ENCODE measurements at regions not wholly inside any gene's neighbourhood (a gene's known extent, or its start where the extent isn't known, plus 50 kb on each side); places are given as distances from the start of the nearest gene placed in this dataset.
"Not testable (repeated sequence)": the region's sequence is repeated elsewhere in the genome, so short reads cannot be mapped to it uniquely, and the experiment has no call there.

DNA sequence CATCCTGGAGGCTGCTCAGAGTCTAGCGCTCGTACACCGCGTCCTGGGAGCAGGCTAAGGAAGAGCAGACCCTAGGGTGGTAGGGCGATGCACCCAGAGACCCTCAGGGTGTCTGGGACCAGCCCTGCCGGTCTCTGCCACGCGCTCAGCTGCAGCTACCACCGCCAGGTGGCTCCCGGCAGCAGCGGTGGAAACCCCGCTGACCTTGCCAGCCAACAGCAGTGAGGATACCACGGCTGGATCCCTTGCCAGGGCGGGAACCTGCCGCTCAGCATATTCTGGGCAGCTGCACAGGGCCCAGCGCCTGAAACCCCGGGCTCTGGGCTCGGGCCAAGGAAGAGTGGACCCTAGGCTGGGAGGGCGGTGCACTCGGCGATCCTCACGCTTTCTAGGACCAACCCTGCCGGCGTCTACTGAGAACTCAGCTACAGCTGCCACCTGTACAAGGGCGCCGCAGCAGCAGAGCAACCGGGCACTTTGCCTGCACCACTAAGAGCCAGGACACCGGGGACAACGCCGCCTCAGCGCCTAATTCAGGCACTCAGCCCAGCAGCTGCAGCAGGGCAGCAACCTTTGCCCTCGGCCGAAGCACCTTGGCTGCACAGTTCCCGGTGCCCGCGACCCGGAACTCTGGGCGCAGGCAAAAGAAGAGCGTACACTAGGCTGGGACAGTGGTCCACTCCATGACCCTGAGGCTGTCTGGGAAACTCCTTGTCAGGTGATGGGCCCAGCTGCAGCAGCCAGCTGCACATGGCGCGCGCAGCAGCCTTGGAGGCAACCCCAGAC is 80.8 kb downstream of the POTEB2 start:
- DNase-seq (ENCODE audit: low read depth in 3 of 3), result not testable (repeated sequence)

DNA sequence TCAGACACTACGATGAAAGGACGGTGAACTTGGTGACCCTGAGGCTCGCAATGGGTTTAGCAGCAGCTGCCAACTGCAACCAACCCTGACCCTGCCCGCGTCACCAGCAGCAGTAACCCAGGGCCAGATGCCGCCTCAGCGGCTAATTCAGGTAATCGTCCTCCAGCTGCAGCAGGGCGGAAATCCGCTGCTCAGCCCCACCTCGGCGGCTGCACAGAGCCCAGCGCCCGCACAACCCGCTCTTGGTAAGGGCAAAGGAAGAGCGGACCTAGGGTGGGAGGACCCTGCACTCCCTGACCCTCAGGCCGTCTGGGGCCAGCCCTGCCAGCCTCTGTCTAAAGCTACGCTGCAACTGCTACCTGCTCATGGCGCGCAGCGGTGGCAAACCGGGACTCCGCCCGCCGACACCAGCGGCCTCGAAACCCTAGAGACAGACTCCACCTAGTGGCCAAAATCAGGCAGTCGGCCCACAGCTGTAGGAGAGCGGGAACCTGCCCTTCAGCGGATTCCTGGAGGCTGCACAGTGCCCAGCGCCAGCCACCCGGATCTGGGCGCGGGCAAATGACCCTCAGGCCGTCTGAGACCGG is 82.4 kb downstream of the POTEB2 start:
- DNase-seq (ENCODE audit: low read depth in 3 of 3), result not testable (repeated sequence)

- DNase-seq (ENCODE audit: low read depth in 3 of 3), result not testable (repeated sequence)
These were observed 90.7 kb downstream of the POTEB2 start for GRCh38 chr15:20775412-20775811.

- DNase-seq (ENCODE audit: low read depth in 3 of 3), result not testable (repeated sequence)
These were observed 98.2 kb downstream of the POTEB2 start for GRCh38 chr15:20767943-20768342.

GRCh38 chr15:20762422-20762821 is 103.7 kb downstream of the POTEB2 start:
- not testable (repeated sequence) for DNase-seq (ENCODE audit: low read depth in 3 of 3)

DNA sequence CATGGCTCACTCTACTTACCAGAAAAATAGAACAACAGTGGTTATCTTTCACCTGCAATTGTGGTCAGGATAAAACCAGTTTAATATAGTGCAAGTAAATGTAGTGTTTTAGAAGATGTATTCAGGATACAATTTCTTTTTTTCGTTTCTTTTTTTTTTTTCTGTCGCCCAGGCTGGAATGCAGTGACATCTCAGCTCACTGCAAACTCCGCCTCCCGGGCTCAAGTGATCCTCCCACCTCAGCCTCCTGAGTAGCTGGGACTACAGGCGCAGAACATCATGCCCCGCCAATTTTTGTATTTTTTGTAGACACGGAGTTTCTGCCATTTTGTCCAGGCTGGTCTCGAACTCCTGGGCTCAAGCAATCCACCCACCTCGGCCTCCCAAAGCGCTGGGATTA is 109.7 kb downstream of the POTEB2 start:
- not testable (repeated sequence) for DNase-seq (ENCODE audit: low read depth in 3 of 3)

DNA sequence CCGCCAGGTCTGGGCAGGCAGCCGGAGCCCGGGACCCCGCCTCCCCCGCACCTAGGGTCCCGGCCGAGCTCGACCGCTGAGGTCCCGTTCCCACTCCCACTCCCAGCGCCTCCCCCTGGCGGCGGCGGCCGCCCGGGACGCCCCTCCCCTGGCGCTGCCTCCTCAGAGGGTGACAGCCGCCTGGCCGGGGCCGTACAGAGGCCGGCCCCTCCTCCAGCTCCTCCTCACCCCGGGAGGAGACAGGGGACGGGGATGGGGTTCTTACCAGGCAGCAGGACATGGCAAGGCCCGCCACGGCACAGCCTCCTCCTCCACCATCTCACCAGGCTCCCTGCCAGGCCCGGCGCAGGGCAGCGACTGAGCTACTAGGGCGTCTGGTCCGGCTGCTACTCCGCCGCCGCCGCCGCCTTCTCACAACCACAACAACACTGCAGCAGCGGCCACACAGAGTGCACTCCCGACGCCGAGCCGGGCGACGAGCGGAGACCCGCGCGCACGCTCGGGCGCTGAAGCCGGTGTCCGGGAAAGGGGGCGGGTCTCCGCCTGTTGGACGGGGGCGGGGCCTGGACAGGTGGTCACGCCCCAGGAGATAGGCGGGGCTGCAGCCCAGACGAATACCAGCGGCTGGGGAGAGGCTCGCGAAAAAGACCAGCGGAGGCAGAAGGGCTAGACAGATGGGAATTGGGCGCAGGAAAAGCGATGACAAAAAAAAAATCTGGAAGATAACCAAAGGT is 110.3 kb downstream of the POTEB2 start:
- DNase-seq (ENCODE audit: low read depth in 3 of 3), result peak in 2 of 3 experiments; percentile 42 to 71

DNA sequence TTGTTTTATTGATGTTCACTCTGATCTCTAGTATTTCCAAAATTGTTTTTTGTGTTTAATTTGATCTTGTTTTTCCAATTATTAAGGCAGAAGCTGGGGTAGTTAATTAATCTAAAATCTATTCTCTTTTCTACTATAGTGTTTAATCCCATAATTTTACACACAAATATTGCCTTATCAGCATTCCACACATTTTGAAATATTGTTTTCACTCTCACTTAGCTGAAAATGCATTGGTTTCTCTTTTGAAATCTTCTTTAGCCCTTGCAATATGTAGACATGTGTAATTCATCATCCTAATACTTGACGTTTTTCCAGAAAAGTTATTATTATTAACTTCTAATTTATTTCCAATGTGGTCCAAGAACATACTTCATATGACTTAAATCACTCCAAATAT is 132.6 kb downstream of the POTEB2 start:
- DNase-seq (ENCODE audit: low read depth in 3 of 3), result not testable (repeated sequence)

Data from stimulated activated CD4-positive, alpha-beta T cell treated with anti-CD3 and anti-CD28 coated beads, TNF-alpha, amount 100 ng/mL, for 24 hours (primary cell).